DMS53 treated with DMSO at 0.1 percent for 48 hours (cell line): ENCODE measurements at regions not wholly inside any gene's neighbourhood (a gene's known extent, or its start where the extent isn't known, plus 50 kb on each side); places are given as distances from the start of the nearest gene placed in this dataset.

Source experiments
- DNase-seq: peaks from one replicate; lab custom pipeline; 2025; ENCODE audit not compliant: unreplicated experiment; lab: John Stamatoyannopoulos, UW

DNA sequence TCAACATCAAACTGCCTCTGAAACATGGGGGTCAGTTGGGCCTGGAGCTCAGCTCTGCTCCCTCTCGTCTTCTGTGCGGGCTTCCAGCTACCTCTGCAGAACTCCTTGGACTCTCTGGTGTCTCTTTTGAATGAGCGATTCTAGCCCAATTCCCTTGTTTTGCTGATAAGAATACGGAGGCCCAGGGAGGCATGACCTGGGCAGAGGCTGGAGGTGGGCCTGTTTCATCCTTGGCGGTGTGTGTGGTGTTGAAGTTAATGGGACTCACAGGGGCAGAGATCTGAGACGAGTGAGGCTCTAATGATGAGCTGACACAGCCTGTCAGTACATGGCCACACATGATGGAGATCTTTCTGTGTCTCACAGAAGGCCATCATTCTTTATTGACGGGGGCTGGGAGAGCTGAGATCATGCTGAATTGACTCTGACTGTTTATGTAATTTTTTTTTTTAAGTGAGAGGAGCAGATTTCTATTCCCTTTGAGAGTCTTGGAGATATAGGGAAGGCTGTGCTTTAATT is 134.5 kb downstream of the URB2 start:
- DNase-seq: no peak

DNA sequence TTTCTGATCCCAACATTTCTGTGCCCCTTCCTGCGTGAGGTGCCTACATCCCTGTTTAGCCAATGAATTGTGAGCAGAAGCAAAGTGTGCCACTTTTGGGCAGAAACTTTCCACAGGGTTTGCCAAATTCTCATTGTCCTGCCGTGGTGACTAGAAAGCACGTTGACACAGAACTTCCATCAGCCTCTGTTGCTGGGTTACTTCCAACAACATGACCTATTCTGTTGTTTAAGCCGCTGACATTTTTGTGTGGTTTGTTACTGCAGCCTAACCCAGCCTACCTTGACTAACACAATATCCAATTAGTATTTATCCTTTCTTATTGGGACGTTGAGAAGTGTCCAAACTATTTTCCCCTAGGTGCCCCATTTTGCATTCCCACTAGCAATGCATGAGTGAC is 136.8 kb downstream of the URB2 start:
- no peak for DNase-seq

DNA sequence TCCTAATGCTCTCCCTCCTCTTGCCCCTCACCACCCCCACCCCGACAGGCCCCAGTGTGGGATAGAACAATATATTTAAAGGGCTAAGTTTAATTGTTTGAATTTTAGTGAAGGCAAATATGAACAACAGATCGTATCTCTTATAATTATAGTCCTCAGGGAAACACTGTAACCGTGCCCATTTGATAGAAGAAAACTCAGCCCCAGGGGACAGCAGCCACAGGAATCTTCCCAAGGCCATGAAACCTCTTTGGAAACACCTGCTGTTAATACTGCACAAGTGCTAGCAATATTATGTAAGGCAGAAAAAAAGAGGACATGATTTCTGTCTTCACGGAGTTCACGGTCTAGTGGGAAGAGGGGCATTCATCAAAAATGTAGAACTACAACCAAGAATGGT is 142.2 kb downstream of the URB2 start:
- no peak for DNase-seq

DNA sequence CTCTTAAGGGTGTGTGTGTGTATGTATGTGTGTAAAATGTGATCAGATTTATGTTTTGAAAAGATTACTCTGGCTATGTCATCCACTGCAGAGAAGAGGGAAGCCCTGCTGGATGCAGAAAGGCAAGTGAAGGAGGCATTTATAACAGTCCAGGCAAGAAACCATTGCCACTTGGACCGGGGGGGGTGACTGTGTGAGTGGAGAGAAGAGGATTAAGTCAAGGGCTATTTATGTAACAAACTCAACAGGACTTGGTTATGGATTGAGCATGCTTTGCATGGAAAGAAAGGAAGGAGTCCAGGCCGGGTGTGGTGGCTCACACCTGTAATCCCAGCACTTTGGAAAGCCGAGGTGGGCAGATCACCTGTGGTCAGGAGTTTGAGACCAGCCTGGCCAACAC is 143.0 kb downstream of the URB2 start:
- DNase-seq: no peak

DNA sequence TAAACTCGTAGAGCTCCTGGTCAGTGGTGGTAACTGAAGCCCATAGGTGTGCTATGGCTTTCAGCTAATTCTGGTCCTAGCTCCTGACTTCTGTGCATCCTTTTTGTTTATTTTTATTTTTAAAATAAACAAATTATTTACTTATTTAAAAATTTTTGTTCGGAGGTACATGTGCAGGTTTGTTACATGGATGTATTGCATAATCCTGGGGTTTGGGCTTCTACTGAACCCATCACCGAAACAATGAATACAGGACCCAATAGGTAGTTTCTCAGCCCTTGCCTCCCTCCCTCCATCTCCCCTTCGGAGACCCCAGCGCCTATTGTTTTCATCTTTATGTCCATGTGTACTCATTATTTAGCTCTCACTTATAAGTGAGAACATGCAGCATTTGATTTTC is 143.8 kb downstream of the URB2 start:
- no peak for DNase-seq

DNA sequence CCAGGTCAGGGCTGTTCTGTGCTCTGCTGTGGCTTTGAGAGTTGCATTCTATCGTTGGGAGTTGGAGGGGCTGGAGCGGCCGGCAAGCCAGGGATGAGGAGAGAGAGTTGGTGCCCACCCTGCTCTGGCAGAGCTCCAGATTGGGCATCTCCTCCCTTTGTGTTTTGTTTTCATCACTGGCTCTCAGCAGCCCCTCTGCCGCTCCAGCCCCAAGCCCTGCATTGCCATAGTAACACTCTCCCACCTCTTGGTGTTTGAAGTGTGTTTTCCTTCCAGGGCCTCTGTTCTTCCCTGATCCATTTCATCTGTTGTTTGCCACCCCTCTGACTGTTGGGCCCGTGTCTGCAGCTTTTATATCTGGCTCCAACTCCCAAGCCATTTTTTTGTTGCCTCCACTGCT is 152.7 kb downstream of the URB2 start:
- no peak for DNase-seq

DNA sequence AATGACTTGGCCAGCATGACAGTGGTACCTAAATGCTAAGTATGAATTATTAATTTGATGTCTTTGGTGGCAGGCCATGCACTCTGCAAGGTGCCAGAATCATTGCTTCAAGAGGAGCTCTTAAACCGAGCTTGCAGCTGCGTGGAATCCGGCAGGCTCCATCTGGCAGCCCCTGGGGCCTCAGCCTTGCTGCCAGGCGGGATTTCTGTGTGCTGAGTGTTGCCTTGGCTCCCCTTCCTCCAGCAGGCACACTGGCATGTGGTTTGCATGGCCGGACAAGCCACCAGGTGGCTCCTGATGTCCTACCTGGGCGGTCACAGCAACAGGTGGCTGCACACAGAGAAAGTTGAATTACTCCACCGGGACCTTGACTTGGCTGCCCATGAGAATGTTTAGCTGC is 155.4 kb downstream of the URB2 start:
- DNase-seq: peak; percentile 13

DNA sequence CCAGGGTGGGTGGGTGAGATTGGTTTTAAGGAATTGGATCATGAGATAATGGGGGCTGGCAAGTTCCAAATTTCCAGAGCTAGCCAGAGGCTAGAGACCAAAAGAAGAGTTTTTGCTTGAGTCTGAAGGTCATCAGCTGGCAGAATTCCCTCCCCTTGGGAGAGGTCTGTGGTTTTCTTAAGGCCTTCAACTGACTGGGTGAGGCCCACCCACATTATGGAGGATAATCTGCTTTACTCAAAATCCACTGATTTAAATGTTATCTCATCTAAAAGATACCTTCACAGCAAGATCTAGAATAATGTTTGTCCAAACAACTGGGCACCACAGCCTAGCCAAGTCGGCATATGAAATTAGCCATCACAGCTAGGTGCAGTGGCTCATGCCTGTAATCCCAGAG is 156.4 kb downstream of the URB2 start:
- no peak for DNase-seq

DNA sequence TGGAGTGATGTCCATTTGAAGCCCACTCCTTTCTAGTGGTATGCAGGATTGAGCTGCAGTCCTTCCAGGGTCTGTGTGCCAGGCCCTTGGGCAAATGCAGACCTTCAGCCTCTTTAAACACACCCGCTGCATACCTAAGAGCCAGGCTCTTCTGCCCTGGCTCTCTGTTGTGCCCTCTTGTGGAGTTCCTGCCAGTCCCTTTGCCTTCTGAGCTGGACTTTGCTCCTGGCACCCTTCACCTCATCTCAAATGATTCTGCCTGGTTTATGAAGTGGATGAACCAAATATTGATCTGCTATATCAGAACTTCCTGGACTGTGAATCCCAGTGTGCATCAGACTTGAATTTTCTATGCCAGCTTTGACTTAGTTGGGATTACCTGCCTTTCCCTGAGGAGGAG is 158.8 kb downstream of the URB2 start:
- DNase-seq: no peak

DNA sequence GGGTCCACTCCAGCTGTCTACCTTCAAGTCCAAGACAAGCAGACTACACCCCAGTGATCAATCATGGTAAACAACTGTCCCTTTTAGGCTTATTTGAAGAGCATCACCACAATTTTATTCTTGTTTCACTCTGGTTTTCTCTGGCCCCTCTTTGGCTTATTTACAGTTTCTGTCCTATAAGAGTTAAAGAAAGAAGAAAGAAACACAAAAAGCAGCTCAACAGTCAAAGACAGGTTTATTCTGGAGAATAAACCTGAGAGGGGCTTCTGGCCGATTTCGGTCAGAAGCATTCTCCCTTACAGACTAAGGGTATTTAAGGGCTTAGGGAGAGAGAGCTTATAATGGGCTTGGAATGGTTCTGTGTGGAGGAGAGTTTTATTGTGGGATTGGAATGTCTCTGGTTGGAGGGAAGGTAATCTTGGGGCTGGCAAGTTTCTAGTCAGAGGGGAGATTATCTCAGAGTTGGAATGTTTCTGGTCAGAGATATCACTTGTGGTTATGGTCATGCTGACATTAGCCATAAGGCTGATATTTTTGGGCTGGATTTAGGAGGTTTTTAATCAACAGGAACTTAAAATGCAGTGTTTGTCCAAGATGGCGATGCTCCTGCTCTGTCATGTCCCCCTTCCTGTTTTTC is 161.0 kb downstream of the URB2 start:
- no peak for DNase-seq

DNA sequence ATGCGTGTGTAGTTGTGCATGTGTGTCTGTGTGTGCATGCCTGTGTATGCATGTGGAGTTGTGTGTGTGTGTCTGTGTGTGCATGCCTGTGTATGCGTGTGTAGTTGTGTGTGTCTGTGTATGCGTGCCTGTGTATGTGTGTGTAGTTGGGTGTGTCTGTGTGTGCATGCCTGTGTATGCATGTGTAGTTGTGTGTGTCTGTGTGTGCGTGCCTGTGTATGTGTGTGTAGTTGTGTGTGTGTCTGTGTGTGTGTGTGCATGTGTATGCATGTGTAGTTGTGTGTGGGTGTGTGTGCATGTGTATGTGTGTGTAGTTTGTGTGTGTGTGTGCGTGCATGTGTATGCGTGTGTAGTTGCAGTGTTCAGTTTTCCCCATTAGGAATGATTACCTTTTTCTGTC is 162.0 kb downstream of the URB2 start:
- DNase-seq: no peak

DNA sequence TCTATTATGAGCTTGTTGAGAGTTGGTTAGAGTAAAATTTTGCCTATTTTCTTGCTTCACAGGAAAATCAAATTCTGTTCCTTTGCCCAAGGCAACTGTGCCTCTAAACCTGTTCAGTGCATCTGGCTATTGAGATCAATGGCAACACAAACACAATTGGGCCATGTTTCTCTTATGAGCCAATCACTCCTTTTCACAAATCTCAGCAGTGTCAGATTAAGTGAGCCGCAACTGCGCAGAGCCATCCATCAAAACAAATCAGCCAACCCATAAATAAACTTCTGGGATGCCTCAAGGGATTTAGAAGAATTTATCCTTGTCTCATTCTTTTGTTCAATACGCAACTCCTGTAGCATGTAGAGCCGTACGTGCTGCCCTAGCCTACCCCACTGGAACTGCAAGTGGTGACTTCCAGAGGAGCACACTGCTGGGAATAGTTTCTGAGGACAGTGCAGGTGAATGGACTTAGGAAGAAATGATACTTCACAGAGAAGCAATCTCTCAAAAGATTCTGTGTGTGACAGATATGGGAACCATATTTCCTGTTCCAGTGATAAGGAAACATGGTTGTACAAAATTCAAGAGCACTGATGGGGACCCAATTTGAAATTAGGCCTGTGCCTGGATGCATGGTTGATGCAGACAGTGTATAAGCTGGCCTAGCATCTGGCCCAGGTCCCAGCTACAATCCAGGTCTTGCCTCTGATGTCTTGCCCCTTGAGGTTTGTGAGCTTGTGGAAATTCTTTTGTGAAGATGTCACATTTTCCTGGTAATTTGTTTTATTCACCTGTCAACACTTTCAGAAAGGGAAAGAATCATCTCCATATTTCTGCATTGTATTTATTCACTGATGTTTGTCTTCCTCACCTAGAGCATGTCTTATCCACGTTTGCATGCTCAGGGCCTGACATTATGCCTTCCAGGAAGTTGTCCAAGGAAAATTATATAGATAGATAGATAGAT is 166.2 kb downstream of the URB2 start:
- DNase-seq: no peak

DNA sequence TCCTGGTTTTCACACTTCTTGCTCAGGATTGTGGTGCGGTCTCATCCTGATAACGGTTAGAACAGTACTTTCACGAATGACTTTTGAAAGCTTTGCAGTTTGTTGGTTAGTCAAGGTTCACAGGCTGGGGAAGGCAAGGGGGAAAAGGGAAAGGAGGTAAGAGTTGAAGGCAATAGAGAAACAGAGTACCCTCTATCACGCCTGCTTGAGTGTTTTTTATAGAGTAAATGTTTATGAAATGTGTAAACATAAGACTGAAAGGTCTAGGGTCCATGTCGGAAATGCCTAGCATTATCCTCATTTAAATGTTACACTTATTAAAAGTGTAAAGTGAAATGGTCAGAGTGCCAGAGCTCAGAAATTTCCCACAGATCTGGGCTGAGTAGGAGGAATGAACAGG is 167.4 kb downstream of the URB2 start:
- no peak for DNase-seq

DNA sequence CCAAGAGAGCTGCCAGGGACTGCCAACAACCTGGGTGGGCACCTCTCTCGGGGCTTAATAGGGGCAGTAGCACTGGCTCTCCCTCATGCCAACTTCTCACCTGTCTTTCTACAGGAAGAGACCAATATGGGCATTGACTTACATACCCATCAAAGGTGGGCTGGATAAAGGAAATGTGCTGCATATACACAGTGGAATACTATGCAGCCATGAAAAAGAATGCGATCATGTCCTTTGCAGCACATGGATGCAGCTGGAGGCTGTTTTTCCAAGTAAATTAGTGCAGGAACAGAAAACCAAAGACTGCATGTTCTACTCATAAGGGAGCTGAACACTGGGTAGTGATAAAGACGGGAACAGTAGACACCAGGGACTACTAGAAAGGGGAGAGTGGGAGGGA is 172.5 kb downstream of the URB2 start:
- no peak for DNase-seq

DNA sequence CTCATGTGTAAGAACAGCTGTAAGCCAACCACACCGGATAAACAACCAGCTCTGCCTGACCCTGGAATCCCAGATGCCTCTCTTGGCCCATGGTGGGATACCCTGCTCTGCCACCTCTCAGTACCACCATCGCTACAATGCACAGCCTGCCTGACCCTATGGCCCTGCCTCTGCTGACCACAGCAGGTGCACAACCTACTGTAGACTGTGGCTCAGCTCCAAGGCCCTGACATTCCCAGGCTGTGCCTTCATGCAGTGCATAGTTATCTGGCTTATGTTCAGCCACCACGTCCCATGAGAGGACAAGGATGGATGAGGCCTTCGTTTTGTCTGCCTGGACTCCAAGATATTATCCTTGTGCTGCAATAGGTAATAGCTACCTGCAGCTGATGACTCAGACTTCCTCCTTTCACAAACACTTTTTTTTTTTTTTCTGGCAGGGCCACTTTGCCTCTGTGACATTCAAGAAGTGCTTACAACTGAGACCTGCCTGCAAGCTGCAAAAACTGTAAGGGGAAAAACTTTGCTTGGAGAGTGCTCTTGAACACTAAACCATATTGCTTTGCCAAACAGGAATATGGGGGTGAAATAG is 177.7 kb downstream of the URB2 start:
- DNase-seq: peak; percentile 49

DNA sequence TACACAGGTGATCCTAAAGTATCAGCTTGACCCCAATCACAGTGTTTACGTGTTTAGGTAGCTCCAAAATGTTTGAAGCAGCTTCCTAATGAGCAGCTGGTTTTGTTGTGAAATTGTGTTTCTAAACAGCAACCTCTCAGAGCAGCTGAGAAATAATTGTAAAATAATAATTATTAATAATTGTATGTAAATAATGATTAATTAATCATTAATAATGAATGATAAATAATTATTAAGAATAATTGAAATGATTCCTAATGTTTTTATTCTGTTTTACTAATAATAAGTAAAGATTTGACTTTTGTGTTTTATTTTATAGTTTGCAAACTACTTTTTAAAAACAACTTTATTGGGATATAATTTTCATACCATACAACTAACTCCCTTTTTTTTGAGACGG is 182.2 kb downstream of the URB2 start:
- no peak for DNase-seq

DNA sequence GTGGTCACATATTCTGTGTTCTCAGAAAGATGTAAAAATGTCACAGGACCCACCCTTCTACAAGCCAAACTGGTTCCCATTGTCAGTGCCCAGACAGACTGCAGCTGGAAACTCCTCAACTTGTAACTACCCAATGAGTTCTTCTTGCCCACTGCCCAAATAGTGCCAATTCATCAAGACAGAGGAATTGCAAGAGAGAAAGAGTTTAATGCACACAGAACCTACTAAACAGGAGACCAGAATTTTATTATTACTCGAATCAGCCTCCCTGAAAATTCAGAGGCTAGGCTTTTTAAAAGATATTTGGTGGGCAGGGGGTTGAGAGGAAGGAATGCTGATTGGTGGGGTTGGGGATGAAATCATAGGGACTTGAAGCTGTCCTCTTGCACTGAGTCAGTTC is 184.1 kb downstream of the URB2 start:
- no peak for DNase-seq

DNA sequence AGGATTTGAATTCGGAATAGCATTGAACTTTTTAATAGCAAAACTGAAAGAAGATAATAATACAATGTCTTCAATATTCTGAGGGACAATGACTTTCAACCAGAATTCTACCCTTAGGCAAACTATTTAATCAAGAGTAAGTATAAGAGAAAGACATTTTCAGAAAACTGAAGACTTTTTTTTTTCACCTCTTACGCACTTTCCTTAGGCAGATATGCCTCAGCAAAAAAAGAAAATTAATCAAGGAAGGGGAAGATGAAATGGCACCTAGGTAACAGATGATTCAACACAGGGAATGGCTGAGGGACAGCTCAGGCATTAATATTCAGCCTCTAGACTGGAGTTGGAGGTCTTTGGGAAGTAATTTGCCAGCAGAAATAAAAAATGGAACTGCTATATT is 184.9 kb downstream of the URB2 start:
- DNase-seq: no peak

DNA sequence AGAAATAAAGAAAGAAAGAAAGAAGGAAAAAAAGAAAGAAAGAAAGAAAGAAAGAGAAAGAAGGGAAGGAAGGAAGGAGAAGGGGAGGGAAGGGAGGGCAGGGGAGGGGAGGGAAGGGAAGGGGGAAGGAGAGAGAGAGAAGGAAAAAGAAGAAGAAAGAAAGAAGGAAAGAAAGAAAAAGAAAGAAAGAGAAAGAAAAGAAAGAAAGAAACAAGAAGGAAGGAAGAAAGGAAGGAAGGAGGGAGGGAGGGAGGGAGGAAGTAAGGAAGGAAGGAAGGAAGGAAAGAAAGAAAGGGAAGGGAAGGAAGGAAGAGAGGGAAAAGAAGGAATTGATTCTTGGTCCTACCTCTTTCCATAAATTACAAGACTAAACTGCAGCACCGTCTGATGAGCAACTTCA is 186.1 kb downstream of the URB2 start:
- no peak for DNase-seq

DNA sequence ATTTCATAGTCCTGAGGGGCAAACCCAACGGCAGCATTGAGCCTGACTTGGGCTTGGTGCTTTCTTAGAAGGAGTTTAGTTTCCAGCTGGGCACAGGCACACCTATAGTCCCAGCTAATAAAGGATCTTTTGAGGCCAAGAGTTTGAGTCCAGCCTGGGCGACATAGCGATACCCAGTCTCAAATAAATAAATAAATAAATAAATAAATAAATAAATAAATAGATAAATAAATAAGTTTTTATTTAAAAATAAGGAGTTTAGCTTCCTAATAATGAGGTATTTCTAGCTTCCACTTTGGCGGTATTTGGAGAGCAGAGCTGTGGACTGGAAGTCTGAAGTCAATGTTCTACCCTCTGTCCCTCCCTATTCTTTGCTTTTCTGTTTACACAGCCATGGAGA is 186.6 kb downstream of the URB2 start:
- DNase-seq: no peak

DNA sequence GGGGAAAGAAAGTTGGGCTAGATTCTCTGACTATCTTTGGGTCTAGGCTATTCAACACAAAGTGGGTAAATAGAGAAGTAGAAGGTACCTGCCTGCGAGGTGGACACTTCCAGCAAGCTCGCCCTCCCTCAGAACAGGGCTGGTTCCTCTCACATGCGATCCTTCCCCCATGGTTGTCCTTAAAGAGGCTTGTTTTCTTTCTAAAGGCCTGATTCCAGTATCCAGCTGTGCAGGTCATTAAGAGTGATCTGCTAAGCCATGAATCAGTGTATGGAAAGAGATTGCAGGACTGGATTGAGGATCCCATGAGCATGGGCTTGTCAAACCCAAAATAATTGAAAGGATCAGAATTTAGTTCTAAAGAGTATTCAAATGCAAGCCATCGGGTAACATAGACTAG is 189.0 kb downstream of the URB2 start:
- no peak for DNase-seq

DNA sequence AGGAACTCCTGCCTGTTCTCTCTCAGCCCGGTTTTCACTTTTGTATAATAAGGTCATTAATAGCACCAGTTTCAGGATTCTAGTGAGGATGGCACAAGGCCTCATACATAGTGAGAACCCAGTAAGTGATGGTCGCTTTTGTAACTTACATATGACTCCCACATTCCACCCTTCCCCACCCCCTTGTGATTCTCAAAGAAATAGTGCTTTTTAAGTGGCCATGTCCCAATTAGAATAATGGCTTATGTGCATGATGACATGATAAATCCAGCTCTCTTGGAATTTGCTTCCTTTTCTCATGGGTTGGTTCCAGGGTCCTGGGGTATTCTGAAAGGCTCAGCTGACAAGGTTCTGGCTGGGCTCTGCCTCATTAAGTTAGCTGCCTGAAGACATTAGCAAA is 189.9 kb downstream of the URB2 start:
- no peak for DNase-seq
